ENCODE measurements at regions not wholly inside any gene's neighbourhood (a gene's known extent, or its start where the extent isn't known, plus 50 kb on each side); places are given as distances from the start of the nearest gene placed in this dataset.

DNA sequence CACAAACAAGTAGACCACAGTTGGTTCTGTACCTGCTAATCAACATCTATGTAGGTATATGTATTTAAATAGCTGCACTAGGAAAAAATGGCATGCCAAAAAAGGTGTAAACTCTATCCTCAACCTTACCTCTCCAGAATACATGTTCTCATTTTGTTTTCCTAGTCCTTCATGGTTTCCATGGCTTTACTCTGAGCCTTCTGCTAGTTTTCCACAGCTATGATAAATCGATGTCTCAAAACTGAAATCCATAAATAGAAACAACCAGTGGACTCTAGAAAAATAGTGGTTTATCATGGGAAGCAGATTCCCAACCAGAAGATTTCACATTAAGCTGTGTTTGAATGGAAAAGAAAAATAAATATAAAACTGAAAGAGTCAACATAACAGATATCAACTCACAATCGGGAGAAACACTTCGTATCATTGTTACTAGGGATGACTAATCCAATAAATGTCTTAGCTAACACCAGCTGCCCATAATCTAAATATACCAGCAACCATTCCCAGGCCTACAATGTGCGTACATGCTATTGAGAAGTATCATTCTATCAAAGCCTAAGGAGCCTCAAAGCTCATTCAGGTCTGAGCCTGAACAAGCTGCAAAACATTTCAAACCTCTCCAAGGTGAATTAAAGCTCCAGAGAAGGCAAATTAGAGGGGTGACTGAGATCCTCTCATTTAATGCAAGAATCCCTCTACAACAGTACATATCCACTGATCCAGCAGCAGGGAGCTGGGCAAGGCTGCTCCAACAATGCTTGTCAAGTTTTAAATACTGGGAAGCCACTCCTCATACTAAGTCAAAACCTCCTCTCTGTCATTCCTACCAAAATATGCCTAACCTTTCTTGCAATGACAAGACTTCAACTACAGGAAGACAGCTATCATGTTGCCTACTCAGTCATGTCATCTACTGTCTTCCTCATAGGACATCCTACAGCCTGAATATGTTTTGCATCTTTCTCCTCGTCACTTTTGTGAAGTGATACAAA, 90.2 kb downstream of the KCTD12 start:
- no peak for DNase-seq

DNA sequence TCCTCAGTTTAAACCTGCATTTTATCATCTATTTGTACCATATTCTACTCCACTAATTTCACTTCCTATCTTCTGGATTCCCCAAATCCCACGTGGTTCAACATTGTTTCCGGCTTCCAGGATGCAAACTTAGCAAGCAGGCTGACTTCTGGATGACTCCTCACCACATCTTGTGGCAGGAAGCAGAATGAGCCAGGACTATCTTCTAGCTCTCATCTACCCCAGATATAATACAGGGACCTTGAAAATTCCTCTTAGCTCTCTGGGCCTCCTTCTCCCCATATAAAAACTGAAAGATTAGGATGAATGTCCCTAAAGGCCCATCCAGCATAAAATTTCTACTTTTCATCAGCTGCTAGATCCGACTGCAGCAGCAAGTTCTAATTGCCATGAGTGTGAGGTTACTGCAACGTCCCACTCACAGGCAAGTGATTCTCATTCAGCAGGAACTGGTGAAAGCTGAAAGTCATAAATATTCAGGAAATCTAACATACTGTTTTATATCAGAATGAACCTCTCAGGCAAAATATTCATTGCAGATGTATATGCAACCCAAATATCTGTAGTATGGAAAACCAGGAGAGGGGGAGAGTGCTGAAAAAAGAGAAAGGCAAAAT, 93.4 kb downstream of the KCTD12 start:
- DNase-seq: no peak

DNA sequence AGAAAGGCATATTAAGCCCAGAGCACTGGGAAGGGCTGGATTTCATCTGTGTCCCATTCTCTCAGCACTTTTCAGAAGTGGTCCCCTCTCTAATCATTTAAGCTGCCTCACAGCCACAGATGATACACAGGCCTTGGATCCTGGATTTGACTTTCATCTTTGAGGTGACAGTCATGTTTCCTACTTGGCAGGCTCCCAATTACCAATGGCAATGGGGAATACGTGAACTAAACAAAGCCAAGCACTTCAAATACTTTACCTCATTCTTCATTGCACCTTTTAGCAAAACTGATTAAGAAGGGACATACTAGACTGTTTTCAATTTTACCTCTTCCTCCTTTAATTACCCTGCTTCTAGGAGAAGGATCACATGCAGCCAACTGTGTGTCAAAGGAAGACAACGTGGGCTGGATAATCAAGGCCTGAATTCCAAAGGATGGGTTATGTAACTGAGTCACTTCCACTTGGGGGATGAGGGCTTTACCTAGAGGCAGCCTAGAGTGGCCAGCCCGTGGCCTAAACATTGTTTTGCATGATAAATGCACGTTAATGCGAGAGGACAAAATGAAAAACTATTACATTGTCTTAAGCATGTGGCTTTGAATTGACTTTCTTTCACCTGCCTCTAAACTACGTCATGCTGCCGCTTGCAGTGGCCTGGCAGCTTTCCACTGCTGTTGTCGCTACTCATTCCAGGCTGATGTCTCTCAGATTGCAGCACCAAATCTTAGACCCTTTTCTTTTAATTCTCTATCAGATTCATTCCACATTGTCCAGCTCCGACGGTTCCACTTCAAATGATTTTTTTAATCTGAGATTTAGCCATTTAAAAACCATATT, 95.0 kb downstream of the KCTD12 start:
- no peak for DNase-seq

DNA sequence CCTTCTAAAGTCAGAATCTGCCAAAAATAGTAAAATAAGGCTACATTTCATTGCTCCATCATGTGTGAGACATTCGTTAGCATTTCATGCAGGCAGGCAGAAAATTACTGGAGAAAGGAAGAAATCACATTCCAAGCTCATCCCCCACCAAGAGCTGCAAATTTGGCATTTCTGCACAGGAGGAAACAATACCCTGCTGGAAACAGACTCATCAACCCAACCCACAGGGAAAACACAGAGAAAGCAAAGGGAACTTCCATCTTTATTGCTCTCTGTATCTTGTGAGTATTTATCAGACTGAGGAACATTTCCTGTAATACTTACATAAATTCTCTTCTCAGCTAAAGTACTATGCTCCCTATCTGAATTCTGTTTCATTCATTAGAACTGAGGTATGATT, 95.7 kb downstream of the KCTD12 start:
- no peak for DNase-seq

GRCh38 chr13:76783798-76784197, 102.4 kb downstream of the KCTD12 start:
- DNase-seq: no peak

GRCh38 chr13:76778853-76779252, 107.4 kb downstream of the KCTD12 start:
- no peak for DNase-seq

DNA sequence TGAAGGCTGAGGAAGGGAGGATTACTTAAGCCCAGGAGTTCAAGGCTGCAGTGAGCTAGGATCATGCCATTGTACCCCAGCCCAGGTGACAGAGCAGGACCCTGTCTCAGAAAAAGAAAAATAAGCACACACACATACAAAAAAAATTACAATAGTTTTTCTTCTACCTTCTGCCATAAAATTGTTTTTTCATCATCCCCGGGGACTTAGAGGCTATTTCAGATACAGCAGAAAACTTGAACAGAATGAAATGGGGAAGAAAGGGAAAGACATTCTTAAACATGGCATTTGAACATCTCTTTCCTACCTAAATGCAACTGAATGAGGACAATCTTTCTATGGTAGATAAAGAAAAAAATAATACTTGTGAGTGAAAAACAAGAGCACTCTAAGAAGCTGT, 109.1 kb downstream of the KCTD12 start:
- no peak for DNase-seq

DNA sequence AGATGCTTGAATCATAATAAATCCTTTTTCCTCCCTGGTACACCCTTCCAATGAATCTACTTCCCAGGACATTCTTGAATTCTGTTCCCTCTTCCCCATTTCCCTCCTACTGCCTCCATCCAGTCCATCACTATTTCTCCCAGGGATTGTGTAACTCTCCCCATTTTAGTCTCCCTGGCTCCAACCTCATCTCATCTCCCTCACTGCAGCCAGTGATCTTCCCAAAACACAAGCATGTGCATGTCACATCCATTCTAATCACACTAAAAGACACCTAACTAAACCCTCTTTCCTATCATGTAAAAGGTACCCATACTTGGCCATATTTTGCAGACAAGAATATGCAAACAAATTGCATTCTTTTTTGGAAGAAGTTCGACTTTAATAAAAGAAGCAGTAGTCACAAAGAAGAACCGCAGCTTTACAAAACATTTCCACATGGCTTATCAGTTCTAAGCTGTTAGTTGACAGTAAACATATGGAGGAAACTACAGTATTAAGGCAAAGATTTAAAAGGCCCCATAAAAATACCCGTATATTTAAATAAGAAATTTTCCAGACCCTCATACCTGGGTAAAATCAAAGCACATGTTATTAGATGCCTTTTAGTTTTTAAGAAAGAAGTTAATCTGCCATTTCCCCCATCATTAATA, 111.0 kb downstream of the KCTD12 start:
- no peak for DNase-seq

DNA sequence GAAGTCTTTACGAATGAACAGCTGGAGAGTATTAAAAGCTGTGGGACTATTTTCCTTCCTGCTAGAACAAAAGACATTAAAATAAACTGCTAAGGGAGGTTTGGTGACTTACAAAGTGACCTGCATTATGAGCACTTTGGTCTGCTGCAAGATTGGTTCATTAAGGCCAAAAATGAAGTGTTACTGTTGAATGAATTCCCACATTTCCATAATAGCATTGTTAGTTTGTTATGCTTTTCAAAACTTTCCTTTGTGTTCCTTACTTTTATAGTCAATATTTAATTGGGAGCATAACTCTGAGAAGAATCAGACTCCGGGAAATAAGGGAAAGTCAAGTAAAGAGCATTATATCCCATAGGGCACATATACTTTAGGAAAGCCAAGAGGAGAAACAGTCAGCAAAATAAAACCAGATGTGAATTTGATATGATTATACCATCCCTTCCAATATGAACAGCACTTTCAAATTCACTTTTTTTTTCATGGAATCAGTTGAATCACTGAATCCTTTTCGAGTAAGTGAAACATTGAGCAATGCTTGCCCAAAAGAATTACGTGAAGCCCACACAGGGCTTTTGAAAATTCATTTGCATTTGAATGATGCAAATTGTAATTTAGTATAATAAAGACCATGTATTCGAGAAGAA, 112.6 kb downstream of the KCTD12 start:
- no peak for DNase-seq

- DNase-seq: no peak
Observed at GRCh38 chr13:76772241-76772640, 114.0 kb downstream of the KCTD12 start.

GRCh38 chr13:76769271-76769791, 116.9 kb downstream of the KCTD12 start:
- no peak for DNase-seq

- DNase-seq: no peak
Observed at GRCh38 chr13:76768384-76768783, 117.8 kb downstream of the KCTD12 start.

GRCh38 chr13:76764916-76765315, 121.3 kb downstream of the KCTD12 start:
- DNase-seq: no peak

- no peak for DNase-seq
Observed at GRCh38 chr13:76764429-76764828, 121.8 kb downstream of the KCTD12 start.

- DNase-seq: no peak
Observed at GRCh38 chr13:76762721-76763120, 123.5 kb downstream of the KCTD12 start.

- DNase-seq: no peak
Observed at GRCh38 chr13:76759877-76760276, 126.3 kb downstream of the KCTD12 start.

DNA sequence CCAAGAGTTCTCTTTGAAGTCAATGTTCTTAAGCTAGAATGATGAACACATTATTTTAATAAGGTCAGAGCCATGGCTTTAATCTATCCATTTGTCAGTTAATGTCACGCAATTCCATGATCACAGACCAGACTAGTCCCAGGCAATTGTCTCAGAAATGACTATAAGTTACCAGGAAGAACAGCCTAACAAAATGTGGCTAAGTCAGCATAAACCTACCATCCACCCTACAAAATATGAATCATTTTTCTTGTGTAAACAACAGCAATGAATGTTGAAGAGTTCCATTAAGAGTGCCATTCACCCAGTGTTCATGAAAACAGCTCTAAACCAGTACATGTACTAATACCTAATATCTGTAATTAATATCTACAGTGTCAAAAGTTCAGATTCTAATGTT, 127.5 kb downstream of the KCTD12 start:
- DNase-seq: no peak

GRCh38 chr13:76758257-76758656, 127.9 kb downstream of the KCTD12 start:
- no peak for DNase-seq

DNA sequence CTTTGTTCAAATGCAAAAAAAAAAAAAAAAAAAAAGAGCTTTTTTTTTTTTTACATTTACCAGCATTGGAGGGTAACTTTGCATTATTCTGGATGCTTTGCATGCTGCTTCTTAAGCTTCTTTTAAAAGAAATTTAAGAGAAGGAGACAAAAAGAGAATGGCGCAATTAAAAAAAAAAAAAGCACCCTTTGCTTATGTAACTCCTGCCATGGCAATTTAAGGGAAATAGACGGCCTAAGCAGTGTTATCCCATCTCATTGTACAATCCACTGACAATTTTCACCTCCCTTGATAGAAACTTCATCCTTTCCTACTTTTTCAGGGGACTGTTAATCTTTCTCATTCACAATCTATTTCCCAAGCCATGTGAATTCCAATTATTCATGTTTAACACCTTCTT, 129.8 kb downstream of the KCTD12 start:
- DNase-seq: no peak

DNA sequence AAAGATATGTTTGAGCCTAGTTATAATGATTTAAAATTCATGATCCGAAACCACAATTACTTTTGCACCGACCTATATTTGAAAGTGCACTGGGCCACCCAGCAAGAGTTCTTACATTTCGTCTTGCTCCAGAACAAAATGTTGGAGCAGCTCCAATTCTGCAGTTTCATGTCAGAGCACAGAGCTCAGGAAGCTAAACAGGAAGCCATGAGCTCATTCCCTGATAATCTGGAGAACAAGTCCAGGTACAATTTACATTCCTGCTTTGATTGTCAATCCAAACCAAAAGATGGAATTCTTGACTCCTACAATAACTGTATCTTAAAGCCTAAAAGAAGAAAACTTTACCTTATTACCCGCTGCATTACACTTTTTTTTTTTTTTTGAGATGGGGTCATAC, 131.8 kb downstream of the KCTD12 start:
- DNase-seq: no peak

DNA sequence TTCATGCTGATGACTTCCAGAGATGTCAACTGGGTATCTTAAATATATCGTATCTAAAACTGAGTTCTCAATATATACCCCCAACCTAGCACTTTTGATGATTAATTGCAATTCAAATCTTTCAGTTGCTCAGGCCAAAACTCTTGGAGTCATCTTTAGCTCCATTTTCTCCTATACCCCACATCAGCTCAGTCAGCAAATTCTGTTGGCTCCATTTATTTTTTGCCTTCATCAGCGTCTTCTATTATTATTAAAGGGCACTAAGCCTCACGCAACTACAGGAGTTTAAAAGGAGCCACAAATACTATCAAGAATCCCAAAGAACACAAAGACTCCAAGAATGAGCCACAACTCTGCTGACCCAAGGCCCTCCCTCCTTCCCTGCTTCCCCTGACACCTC, 134.9 kb downstream of the KCTD12 start:
- DNase-seq: no peak

DNA sequence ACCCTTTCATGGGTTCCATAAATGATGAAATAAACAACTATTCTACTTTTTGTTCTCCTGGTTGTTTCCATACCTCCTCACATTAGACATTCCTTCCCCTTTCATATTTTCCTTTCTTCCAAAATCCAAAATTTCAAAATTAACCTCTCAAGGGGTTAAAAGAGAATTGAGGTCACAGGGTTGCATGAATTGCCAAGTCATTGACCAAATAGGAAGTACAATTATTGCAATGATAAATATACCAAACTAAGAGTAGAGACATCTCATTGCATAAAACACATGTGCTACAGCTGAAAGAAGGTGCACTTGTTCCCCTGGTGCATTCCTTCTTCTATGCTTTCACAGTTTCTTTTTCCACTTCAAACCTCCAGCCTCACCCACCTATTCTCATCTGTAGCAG, 136.1 kb downstream of the KCTD12 start:
- DNase-seq: no peak
